22Rv1 (cell line): ENCODE measurements at regions not wholly inside any gene's neighbourhood (a gene's known extent, or its start where the extent isn't known, plus 50 kb on each side); places are given as distances from the start of the nearest gene placed in this dataset.

Experiments used
- ZFX ChIP-seq: fragments of 450-650 bp; IDR thresholded peaks from 2 replicates; pipeline ENCODE4 v1.6.1; 2017; ENCODE audit warnings: antibody characterized with exemption, borderline replicate concordance
- TF ChIP-seq, protein P1 (sequence below): fragments of 450-650 bp; IDR thresholded peaks from 2 replicates; pipeline ENCODE4 v1.5.1; 2017; ENCODE audit warnings: mild to moderate bottlenecking

- TF ChIP-seq, protein P1, sequence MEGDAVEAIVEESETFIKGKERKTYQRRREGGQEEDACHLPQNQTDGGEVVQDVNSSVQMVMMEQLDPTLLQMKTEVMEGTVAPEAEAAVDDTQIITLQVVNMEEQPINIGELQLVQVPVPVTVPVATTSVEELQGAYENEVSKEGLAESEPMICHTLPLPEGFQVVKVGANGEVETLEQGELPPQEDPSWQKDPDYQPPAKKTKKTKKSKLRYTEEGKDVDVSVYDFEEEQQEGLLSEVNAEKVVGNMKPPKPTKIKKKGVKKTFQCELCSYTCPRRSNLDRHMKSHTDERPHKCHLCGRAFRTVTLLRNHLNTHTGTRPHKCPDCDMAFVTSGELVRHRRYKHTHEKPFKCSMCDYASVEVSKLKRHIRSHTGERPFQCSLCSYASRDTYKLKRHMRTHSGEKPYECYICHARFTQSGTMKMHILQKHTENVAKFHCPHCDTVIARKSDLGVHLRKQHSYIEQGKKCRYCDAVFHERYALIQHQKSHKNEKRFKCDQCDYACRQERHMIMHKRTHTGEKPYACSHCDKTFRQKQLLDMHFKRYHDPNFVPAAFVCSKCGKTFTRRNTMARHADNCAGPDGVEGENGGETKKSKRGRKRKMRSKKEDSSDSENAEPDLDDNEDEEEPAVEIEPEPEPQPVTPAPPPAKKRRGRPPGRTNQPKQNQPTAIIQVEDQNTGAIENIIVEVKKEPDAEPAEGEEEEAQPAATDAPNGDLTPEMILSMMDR, result no peak
- TF ChIP-seq ZFX, result no peak
These were observed 1697.3 kb upstream of the MIR17HG start for GRCh38 chr13:89650226-89650625.
